ENCODE measurements at regions not wholly inside any gene's neighbourhood (a gene's known extent, or its start where the extent isn't known, plus 50 kb on each side); places are given as distances from the start of the nearest gene placed in this dataset.

DNA sequence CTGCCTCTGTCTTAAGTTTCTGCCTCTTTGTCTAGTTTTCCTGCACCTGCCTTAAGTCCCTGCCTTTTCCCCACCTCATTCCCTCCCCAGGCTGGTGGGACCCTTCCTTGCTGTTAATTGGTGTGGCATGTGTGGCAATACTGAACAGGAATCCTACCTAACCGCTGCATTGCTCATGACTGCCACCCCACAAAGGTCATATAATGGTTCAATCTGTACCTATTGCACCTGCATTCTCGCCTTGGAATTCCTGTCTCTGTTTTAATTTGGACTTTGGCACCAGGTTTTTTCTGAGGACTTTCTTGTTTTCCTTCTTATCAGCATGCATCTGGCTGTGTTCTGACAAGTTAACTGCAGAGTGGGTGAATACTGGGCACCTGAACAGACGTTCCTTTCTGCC is 966.2 kb upstream of the TMEM132C start:
- DNase-seq: no peak

DNA sequence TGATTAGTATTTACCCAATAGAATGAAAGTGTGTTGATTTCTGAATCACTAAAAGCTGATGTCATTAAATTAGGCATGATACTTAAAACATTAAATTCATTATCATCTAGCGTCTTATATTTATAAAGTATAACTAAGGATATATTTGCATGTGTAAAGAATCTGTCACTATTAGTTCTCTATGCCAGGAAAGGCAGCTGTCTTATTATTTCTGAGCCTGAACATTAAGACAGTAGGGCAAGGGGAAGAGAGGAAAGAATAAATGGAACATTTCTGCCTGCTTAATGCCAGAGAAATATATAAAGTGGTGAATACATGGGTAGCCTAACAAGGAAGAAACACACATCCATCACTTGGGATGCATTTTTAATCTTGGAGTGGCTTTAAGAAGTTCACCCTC is 965.1 kb upstream of the TMEM132C start:
- DNase-seq: no peak

GRCh38 chr12:127304751-127305725 is 961.9 kb upstream of the TMEM132C start:
- no peak for DNase-seq

DNA sequence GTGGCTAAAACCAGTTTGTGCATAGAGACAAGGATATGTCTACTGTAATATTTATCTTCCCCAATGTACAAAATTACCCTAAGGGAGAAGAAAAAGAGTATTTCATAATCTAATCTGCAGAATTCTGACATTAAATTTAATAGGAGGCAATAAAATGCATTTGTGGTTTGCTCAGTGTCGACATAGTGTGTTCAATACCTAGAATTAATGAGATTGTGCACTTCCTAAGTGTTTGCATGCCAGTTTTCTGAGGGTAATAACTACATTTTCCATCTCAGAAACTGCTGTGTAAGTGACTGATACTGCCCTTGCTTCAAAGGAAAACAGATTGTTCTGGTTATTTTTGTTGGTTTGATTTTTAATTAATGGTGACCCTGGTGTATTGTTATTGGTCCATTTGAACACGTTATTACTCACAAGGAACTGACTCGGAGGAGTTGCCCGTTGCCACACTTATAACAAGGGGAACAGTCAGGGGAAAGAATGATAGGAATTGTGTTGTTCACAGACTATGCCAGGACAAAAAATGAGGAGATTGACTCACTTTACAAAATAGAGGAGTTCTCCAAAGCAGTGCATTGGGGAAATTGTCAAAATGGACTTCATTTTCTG is 960.3 kb upstream of the TMEM132C start:
- DNase-seq: no peak

DNA sequence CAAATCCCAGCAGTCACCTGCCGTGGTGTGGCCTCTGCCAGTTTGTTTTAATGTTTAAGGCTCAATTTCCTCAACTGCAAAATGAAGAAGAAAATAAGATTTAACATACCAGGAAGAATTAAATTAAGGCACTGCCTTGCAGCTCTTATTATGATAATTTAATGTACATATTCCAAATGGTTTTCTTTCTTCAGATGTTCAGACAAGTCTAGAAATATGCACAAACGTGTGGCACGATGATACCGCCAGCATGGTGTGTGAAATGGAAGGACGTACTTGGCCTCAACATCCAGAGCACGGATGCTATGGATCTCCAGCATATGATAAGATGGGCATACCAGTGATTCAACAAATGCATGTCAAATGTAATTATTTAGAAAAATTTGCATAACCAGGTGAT is 959.4 kb upstream of the TMEM132C start:
- DNase-seq: no peak

DNA sequence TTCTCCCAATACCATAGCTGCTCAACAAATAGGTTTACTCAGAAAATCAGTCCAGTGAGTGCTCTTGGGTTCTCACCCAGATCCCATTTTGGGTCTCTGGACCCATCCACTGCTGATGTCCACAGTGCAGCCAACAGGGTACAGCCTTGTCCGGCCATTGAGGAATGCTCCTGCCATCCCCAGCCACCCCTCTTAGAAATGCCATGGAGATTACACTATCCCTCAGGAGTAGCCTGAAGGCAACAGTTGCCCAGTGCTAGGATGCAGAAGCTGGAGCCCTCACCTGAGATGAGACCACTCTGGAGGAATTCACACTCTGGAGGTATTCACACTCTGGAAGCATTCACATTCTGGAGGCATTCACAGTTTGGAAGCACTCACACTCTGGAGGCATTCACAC is 958.8 kb upstream of the TMEM132C start:
- DNase-seq: no peak

- DNase-seq: no peak
Measured at GRCh38 chr12:127310548-127310947, 956.4 kb upstream of the TMEM132C start.

DNA sequence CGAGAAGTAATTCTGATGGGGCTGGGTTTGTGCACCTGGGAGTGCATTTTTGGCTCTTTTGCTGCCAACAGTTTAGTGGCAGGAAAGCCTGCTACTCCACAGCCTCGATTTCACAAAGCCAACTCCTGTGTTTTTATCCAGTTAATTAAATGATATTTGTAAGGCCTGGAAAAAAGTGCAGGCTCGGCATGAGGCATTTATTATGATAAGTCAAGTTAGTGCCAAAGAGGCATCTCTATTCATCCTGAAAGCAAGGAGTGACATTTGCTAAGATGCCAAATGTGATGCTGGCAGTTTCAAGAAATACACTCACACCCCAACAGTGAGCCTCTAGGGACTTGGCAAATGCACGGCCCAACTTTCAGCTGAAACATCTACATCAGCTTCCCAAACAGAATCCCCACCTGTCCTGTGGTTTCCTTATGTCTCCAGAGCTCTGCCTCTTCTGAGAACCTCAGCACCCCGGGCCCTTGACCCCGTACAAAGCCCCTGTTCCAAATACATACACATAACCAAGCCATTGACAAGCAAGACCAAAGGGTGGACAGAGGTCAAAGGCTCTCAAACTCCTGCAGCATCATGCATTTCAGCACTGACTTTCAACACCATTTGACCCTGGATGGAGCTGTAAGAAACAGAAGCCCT is 955.1 kb upstream of the TMEM132C start:
- DNase-seq: no peak

DNA sequence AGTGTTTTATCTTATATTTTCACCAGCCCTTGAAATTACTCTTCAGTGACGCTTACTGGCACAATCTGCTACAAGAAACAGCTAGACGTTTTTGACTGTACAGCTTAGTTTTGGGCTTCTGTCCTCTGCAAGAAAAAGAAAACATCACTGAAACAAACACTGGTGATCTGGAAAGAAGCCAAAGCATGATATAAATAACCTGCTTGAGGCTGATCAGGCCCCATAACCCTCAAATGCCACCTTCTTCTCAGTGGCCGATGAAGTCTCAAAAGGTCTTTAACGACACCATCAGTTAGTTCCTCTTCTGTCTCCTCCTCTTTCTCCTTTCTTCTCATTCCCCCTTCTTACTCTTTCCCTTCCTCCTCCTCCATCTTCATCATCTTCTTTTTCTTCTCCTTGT is 942.3 kb upstream of the TMEM132C start:
- no peak for DNase-seq

- no peak for DNase-seq
Measured at GRCh38 chr12:127327986-127328385, 939.0 kb upstream of the TMEM132C start.

- DNase-seq: no peak
Measured at GRCh38 chr12:127328867-127329266, 938.1 kb upstream of the TMEM132C start.

GRCh38 chr12:127334365-127334764 is 932.6 kb upstream of the TMEM132C start:
- DNase-seq: no peak

DNA sequence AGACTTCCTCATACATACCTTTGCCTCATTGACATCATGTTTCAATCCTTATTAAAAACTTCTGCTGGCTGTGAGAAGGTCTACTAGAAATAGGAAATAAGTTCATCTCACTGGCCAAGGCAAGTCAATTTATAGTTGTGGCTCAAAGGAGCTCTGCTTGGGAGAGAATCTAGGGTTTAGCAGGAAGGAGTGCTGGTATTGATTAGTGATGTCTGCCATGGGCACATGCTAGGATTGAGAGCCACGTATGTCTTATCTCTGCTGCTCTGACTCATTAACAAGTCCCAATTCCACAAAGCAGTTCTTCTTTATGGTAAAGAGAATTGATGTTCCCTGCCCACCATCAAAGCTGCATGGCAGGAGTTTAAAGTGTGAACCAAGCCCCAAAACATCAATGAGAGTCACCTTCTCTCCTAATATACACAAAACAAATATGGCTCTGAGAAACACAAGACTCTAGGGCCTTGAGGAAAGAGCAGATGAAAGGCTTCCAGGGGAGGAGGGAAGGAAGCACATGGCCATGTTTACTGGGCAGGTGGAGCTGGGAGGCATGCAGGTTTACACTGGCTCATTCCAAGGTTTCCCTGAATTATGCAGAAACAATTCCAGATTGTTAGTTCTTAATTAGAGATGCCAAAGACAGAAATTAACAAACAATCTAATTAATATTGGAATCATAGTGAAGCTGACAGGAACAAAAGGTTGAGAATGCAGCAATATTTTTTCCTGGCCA is 931.9 kb upstream of the TMEM132C start:
- DNase-seq: no peak

DNA sequence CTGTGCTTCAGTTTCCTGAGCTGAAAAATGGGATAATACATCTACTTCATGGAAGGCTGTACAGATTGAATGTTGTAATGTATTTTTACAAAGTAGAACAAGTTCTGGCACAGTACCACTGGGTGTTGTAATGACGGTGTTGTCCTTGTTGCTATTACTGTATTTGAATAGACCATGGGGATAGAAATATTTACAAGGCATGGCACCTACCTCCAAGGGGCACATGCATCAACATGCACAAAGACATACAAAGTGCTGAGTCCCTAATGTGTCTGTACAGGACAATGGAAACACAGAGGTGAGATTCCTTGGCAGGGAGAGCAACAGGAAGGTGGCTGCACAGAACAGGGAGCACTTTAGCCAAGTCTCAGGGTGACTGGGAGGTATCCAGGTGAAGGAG is 930.6 kb upstream of the TMEM132C start:
- DNase-seq: no peak

DNA sequence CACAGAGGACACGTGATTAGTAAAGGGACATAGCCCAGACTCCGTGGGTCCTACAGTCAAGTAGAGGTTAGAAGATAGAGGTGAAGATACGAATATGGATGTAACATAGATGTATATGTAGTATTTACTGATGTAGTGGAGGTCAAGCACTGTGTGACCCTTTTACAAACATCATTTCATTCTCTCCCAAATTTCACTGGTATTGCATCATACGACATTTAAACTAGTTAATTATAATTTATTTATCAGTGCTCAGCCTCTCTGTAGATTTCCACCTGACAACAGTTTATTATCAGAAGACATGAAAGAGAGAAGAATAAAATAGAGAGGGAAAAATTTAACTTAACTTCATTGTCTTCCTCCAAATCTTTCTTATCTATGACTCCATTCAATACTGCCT is 927.9 kb upstream of the TMEM132C start:
- no peak for DNase-seq

GRCh38 chr12:127340381-127340780 is 926.6 kb upstream of the TMEM132C start:
- no peak for DNase-seq

DNA sequence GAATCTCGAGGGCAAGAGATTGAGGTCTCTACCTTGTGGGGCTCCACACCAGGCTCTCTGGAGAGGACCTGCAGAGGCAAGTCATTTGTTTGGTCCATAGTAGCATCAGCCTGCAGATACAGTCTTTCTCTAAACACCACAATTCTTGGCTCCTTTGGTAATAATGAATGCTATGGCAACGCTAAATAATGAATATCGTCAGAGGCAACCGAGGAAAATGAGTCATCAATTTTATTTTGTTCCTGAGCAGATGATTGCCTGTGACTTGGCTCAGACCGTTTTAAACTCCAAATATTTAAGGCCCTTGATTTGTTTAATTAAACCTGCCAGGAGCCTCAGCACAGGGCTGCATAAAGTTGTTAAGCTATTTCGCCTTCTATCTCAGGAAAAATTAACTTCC is 924.1 kb upstream of the TMEM132C start:
- no peak for DNase-seq

GRCh38 chr12:127343940-127344339 is 923.0 kb upstream of the TMEM132C start:
- no peak for DNase-seq

DNA sequence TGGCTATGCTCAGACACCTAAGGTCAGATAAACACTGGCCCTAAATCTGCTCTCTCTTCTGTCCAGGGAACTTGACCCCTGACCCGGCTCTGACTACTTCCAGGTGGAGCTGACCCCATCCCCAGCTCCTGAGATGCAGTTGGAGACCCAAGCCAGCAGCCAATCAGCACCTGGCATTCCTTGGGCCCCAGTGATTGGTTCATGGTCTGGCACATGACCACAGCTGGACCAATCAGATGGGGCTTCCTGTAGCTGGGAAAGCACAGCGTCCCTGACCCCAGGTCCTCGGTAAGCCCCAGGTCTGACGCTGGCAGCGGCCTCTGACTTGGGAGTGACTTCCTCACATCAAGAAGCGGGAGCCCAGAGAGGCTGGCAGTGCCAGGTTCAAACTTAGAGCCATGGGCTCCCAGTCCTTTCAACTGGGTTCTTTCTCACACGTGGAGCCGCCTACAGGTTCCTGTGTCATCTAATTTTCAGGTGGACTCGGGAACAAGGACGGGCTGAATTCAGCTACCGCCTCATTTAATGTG is 915.4 kb upstream of the TMEM132C start:
- DNase-seq: no peak

- DNase-seq: no peak
Measured at GRCh38 chr12:127355061-127355841, 911.7 kb upstream of the TMEM132C start.

GRCh38 chr12:127358888-127359287 is 908.1 kb upstream of the TMEM132C start:
- DNase-seq: no peak

DNA sequence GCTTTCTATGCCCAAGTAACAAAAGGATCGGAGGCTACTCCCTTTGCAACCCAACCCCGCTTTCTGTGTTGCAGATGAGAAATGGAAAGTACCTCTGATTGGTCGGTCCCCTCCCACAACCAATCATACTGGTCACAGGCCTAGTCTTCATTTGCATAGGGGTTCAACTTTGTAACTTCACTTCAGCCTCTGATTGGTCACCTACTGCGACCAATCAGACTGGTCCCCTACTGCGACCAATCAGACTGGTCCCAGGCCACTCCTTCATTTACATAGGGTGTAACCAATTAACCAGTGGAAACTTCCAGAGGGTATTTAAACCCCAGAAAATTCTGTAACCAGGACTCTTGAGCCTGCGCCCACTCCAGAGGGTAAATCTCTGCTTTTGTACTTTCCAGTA is 906.4 kb upstream of the TMEM132C start:
- no peak for DNase-seq

All from CD4-positive, alpha-beta T cell treated with Interleukin-17A for 1 hour (primary cell).